ENCODE measurements at regions not wholly inside any gene's neighbourhood (a gene's known extent, or its start where the extent isn't known, plus 50 kb on each side); places are given as distances from the start of the nearest gene placed in this dataset.
"Not testable (repeated sequence)": the region's sequence is repeated elsewhere in the genome, so short reads cannot be mapped to it uniquely, and the experiment has no call there.

- H3K9me3 ChIP-seq, result no peaks in the 10 kb centered on the region
- no peaks in the 10 kb centered on the region for H3K36me3 ChIP-seq
- no peak overlapping the region for H3K4me3 ChIP-seq
- peak; percentile 45 for DNase-seq
- H3K27me3 ChIP-seq, result no peaks in the 10 kb centered on the region
Observed at GRCh38 chr6:141988954-141989705, 143.6 kb upstream of the GJE1 start.

DNA sequence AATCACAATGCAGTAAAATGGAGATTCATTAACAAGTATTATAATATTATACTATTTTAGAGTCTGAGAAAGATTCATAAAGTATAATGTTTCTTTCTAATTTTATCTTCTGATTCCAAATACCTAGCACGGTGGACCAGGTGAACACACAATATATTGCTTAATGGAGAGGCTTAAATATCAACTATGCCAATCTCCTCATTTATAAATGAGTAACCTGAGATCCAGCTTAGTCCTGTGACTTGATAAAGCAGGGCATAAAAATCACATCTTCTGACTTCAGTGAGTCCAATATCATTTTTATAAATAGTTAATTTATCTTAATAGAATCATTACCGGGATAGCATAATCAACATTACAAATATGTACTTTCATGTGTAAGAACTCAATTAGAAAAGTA, 144.4 kb upstream of the GJE1 start:
- Histone ChIP-seq H3K9me3 (no peaks in the 10 kb centered on the region), H3K36me3 (no peaks in the 10 kb centered on the region), H3K4me3 (no peak overlapping the region), H3K27me3 (no peaks in the 10 kb centered on the region)
- DNase-seq, result no peak

DNA sequence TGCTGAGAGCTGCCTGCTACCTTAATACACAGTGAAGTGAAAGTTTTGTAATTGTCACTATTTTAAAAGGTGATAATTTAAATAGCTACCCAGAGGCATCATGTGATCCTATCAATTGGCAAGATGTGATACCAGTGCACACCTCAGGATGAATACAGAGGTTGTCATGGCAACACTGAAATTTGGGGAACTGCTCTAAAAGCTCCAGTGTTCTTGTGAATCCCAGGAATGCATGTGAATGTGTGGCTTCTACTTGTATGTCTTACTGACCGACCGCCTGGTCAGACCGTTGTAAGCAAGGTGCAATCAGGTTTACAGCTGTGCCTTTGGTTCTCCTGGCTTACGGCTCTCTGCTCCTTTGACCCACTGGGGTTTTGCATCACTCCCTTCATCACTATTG, 146.3 kb upstream of the GJE1 start:
- DNase-seq, result no peak
- no peaks in the 10 kb centered on the region for H3K27me3 ChIP-seq
- H3K36me3 ChIP-seq, result no peaks in the 10 kb centered on the region
- no peak overlapping the region for H3K4me3 ChIP-seq
- H3K9me3 ChIP-seq, result no peaks in the 10 kb centered on the region

- no peaks in the 10 kb centered on the region for H3K36me3 ChIP-seq
Observed at GRCh38 chr6:141981190-141981589, 151.5 kb upstream of the GJE1 start.

DNA sequence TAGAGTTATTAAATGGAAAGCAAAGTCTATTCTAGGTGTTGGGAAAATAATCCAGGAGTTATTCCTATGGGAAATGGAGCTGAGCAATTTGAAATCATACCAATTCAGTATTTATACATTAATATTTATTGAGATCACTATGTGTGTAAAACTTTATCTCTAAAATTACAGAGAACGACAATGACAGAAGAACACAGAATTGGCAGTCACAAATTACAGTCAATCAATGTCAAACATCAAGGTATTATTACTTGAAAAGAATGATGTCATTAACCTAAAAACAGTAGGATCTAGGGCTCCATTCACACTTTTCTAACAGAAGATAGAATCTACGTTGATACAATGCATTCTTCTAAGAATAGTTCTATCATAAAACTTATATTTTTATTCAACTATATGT, 154.9 kb upstream of the GJE1 start:
- no peaks in the 10 kb centered on the region for H3K9me3 ChIP-seq
- H3K27me3 ChIP-seq, result no peaks in the 10 kb centered on the region
- H3K4me3 ChIP-seq, result no peak overlapping the region
- no peaks in the 10 kb centered on the region for H3K36me3 ChIP-seq
- DNase-seq, result no peak

More at GRCh38 chr6:141981190-141981589, 151.5 kb upstream of the GJE1 start:
- Histone ChIP-seq H3K27me3 (no peaks in the 10 kb centered on the region), H3K4me3 (no peak overlapping the region), H3K9me3 (no peaks in the 10 kb centered on the region)
- DNase-seq, result no peak

DNA sequence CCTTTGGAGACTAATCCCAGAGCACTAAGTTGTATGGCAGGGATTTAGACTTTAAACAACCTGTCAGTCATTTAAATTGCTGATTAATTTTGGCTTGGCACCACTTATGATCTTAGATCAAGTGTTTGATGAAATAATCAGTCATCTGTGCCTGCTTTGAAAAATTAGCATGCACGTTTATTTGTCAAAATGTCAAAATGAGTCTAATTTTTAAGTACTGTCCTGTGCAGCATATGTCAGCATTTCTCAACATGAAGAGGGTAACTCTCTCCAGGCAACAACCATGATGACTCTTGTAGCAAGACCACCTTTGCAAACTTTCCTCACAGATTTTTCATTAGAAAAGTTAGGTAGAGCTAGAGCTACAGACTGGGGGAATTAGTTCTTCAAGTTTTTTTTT, 155.7 kb upstream of the GJE1 start:
- Histone ChIP-seq H3K9me3 (no peaks in the 10 kb centered on the region), H3K36me3 (no peaks in the 10 kb centered on the region), H3K27me3 (no peaks in the 10 kb centered on the region), H3K4me3 (no peak overlapping the region)
- DNase-seq, result no peak

- H3K4me3 ChIP-seq, H3K9me3 ChIP-seq, H3K36me3 ChIP-seq, DNase-seq, H3K27me3 ChIP-seq: not testable (repeated sequence)
Observed at GRCh38 chr6:141969768-141970415, 162.8 kb upstream of the GJE1 start.

GRCh38 chr6:141969201-141969600, 163.5 kb upstream of the GJE1 start:
- Histone ChIP-seq H3K36me3 (no peaks in the 10 kb centered on the region), H3K27me3 (no peaks in the 10 kb centered on the region), H3K9me3 (no peaks in the 10 kb centered on the region), H3K4me3 (no peak overlapping the region)
- no peak for DNase-seq

GRCh38 chr6:141968632-141969031, 164.1 kb upstream of the GJE1 start:
- no peak overlapping the region for H3K4me3 ChIP-seq
- no peaks in the 10 kb centered on the region for H3K9me3 ChIP-seq
- DNase-seq, result no peak
- H3K36me3 ChIP-seq, result no peaks in the 10 kb centered on the region
- H3K27me3 ChIP-seq, result no peaks in the 10 kb centered on the region

DNA sequence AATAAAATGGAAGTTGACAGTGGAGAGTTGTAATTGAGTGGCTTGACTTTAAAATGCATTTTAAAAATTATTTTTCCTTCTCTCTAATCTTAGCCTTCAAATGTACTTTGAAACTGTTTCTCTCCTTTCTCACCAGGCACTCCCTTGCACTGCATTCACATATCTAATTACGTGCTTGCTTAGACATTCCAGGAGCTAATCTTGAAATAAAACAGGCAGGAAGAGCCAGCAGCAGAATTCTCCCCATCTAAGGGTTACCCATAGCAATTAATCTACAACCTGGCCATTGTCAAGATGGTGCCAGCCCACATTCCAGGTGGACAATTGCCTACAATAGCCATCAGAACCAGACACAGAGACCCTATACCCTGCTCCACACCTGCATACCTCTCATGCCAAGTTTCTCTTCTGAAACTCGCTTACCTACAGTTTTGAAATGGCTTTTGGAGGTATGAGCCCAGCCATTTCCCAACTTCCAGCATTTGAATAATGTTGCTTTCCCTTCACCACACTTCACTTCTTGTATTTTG, 167.6 kb upstream of the GJE1 start:
- no peak for DNase-seq
- no peak overlapping the region for H3K4me3 ChIP-seq
- H3K9me3 ChIP-seq, result no peaks in the 10 kb centered on the region
- H3K27me3 ChIP-seq, result no peaks in the 10 kb centered on the region
- H3K36me3 ChIP-seq, result no peaks in the 10 kb centered on the region

DNA sequence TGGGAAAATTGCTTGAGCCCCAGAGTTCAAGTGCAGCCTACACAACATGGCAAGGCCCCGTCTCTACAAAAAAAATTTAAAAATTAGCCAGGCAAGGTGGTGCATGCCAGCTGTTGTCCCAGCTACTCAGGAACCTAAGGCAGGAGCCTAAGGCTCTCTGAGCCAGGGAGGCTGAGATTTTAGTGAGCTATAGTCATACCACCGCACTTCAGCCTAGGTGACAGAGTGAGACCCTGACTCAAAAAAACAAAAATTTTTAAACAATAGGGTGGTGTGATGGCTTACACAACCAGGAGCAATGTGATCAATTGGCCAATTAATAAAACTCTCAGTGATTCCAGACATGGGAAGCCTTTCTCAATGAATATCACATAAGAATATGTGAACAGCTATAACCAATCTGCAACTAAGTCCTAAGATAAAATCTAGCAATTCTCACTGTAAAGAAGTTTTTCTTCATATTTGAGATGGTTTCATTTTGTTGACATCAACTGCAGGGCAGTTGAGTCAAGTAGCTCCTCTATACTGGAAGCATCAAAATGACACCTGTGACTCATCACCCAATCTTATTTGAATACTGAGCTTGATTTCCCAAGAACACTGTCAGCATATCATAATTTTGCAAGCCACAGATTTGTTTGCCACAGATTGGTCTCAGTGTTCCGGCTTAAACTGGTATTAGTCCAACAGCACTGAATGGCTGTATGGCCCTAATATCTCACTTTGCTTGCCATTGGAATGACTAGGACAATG, 169.0 kb upstream of the GJE1 start:
- no peaks in the 10 kb centered on the region for H3K27me3 ChIP-seq
- no peaks in the 10 kb centered on the region for H3K9me3 ChIP-seq
- no peak for DNase-seq
- no peaks in the 10 kb centered on the region for H3K36me3 ChIP-seq
- H3K4me3 ChIP-seq, result no peak overlapping the region

DNA sequence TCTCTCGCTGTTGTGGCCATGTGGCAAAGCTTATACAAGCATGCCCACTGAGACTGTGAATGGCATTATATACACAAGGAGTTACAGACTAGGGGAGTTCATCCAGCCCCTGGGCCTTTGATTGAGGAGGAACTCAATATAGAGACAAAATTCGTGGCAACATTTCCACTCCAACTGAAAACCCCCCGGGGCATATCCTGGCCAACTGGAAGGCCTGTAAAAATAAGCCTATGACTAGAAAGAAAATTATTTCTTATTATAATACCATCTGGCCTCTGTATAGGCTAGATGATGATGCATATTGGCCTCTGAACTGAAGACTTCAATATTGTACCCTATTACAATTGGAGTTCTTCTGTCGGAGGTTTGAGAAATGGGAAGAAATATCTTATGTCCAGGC, 175.5 kb upstream of the GJE1 start:
- Histone ChIP-seq H3K4me3 (no peak overlapping the region), H3K9me3 (peaks cover 3% of the 10 kb centered on the region; the same call in 1 of the 2 replicates), H3K36me3 (no peaks in the 10 kb centered on the region), H3K27me3 (no peaks in the 10 kb centered on the region)
- DNase-seq, result no peak

- no peak overlapping the region for H3K4me3 ChIP-seq
- no peaks in the 10 kb centered on the region for H3K27me3 ChIP-seq
- DNase-seq, result no peak
- no peaks in the 10 kb centered on the region for H3K36me3 ChIP-seq
- peaks cover 3% of the 10 kb centered on the region; the same call in 1 of the 2 replicates for H3K9me3 ChIP-seq
Observed at GRCh38 chr6:141956868-141957267, 175.9 kb upstream of the GJE1 start.

DNA sequence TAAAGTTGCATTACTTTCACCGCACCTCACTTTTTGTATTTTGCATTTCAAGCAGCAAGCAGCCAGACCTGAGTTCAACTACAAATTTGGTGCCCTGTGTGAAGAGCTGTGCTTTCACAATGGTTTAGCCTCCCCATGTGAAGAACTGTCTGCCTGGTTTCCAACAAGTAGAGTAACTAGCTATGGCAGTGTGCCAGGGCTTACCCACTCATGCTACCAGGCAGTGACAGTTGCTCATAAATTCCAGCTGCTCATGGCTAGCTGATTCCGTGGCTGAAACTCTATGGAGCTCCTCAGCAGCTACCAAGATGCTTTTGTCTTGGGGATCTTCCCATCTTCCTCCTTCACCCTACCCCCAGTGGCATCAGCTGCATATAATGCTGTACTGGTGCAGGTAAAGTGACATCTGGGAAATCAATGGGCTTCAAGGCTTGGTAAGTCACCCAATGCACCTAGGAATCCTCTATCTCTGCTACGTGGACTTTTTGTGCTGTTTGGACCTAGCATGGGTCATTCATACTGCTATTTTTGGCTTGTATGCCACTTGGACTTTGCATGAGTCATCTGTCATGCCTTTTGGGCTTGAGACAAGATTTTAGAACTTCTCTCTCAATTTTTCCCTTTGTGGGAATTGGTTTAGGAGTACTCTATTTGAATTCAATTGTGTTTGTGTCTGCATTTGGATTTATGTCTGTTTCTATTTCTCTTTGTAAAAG, 176.5 kb upstream of the GJE1 start:
- H3K27me3 ChIP-seq, result no peaks in the 10 kb centered on the region
- no peak overlapping the region for H3K4me3 ChIP-seq
- H3K9me3 ChIP-seq, result peaks cover 3% of the 10 kb centered on the region; the same call in 1 of the 2 replicates
- peak; percentile 47 for DNase-seq
- no peaks in the 10 kb centered on the region for H3K36me3 ChIP-seq

DNA sequence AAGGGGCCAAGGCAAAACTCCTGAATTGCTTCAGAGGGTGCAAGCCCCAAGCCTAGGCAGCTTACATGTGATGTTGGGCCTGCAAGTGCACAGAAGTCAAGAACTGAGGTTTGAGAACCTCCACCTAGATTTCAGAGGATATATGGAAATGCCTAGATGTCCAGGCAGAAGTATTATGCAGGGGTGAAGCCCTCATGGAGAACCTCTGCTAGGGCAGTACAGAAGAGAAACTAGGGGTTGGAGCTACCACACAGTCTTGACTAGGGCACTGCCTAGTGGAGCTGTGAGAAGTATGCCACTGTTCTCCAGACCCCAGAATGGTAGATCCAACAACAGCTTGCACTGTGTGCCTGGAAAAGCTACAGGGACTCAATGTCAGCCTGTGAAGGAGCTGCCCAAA, 179.7 kb upstream of the GJE1 start:
- DNase-seq, result no peak
- H3K36me3 ChIP-seq, result no peaks in the 10 kb centered on the region
- H3K27me3 ChIP-seq, result no peaks in the 10 kb centered on the region
- no peak overlapping the region for H3K4me3 ChIP-seq
- H3K9me3 ChIP-seq, result peaks cover 3% of the 10 kb centered on the region

DNA sequence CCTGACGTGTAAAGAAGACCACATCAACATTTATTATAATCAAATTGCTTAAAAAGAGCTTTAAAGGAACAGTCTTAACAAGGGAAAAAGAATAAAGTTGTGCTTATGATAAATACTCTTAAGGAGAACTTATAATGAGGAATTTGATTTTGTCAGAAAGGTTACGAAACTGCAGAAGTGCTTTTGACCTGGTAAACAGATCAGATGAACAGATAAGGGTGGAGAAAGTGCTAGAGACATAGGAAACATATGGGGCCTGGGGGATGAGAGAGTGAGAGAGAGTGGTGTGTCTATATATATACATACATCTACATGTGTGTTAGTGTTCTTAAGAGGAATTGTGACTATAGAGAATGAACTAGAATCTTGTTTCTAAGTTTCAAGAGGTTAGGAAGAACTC, 186.2 kb upstream of the GJE1 start:
- Histone ChIP-seq H3K27me3 (no peaks in the 10 kb centered on the region), H3K4me3 (no peak overlapping the region), H3K9me3 (peaks cover 6% of the 10 kb centered on the region; the same call in 1 of the 2 replicates), H3K36me3 (no peaks in the 10 kb centered on the region)
- DNase-seq, result no peak

- DNase-seq, result no peak
Observed at GRCh38 chr6:141938664-141939063, 194.1 kb upstream of the GJE1 start.

More at GRCh38 chr6:141938664-141939063, 194.1 kb upstream of the GJE1 start:
- H3K4me3 ChIP-seq, result no peak overlapping the region
- no peaks in the 10 kb centered on the region for H3K36me3 ChIP-seq
- no peaks in the 10 kb centered on the region for H3K27me3 ChIP-seq
- peaks cover 6% of the 10 kb centered on the region; the same call in 1 of the 2 replicates for H3K9me3 ChIP-seq
